ENCODE measurements at regions not wholly inside any gene's neighbourhood (a gene's known extent, or its start where the extent isn't known, plus 50 kb on each side); places are given as distances from the start of the nearest gene placed in this dataset.

GRCh38 chr4:132387060-132387459, 762.0 kb upstream of the PCDH10 start:
- Histone ChIP-seq H3K36me3 (ENCODE audit: control insufficient read depth in 4 of 4, insufficient read depth in 3 of 4, low read depth in 1 of 4, low read length in 3 of 4) (no peaks in the 10 kb centered on the region), H3K27me3 (ENCODE audit: control insufficient read depth in 4 of 4, insufficient read depth in 4 of 4, low read length in 3 of 4) (no peaks in the 10 kb centered on the region)

GRCh38 chr4:132395561-132395960, 753.5 kb upstream of the PCDH10 start:
- Histone ChIP-seq H3K27ac (ENCODE audit: low read depth in 1 of 2, low read length in 2 of 2) (no peak overlapping the region), H3K36me3 (ENCODE audit: control insufficient read depth in 4 of 4, insufficient read depth in 3 of 4, low read depth in 1 of 4, low read length in 3 of 4) (no peaks in the 10 kb centered on the region), H3K9ac (ENCODE audit: low read depth in 1 of 2, low read length in 2 of 2) (no peak overlapping the region), H3K4me3 (ENCODE audit: low read depth in 1 of 3, low read length in 3 of 3) (no peak overlapping the region), H3K4me1 (ENCODE audit: control insufficient read depth in 4 of 4, insufficient read depth in 4 of 4, low read length in 3 of 4) (no peaks in the 10 kb centered on the region), H3K9me3 (ENCODE audit: control insufficient read depth in 4 of 4, low read length in 3 of 4) (no peaks in the 10 kb centered on the region), H3K27me3 (ENCODE audit: control insufficient read depth in 4 of 4, insufficient read depth in 4 of 4, low read length in 3 of 4) (no peaks in the 10 kb centered on the region)
- WGBS, result 46% methylated on average over 1 of the region's 1 CpG
- DNase-seq (ENCODE audit: low spot score), result no peak
- TF ChIP-seq FOXA2 (IDR thresholded peaks at IDR 0.05) (no peak), ZBTB33 (IDR thresholded peaks at IDR 0.05) (no peak), MAX (IDR thresholded peaks at IDR 0.05) (no peak), NR2F2 (IDR thresholded peaks at IDR 0.05) (no peak), SP1 (IDR thresholded peaks at IDR 0.05) (no peak), CTCF (IDR thresholded peaks at IDR 0.05; ENCODE audit: low read depth, low read length, missing input control) (no peak), GABPA (IDR thresholded peaks at IDR 0.05 in 1 of 2, conservative IDR thresholded peaks at IDR 0.05 in 1 of 2) (no peak)

More at GRCh38 chr4:132387060-132387459, 762.0 kb upstream of the PCDH10 start:
- TF ChIP-seq MAX (IDR thresholded peaks at IDR 0.05) (no peak), NR2F2 (IDR thresholded peaks at IDR 0.05) (no peak)
- no peaks in the 10 kb centered on the region for H3K9me3 ChIP-seq (ENCODE audit: control insufficient read depth in 4 of 4, low read length in 3 of 4)
- H3K9ac ChIP-seq (ENCODE audit: low read depth in 1 of 2, low read length in 2 of 2), result no peak overlapping the region
- H3K27ac ChIP-seq (ENCODE audit: low read depth in 1 of 2, low read length in 2 of 2), result no peak overlapping the region
- H3K4me1 ChIP-seq (ENCODE audit: control insufficient read depth in 4 of 4, insufficient read depth in 4 of 4, low read length in 3 of 4), result peaks cover 0 to 2% (median 0%) of the 10 kb centered on the region in 4 donors
- no peak overlapping the region for H3K4me3 ChIP-seq (ENCODE audit: low read depth in 1 of 3, low read length in 3 of 3)
- WGBS, result 51% methylated on average over 1 of the region's 1 CpG
- no peak for DNase-seq (ENCODE audit: low spot score)

GRCh38 chr4:132396636-132397035, 752.5 kb upstream of the PCDH10 start:
- H3K4me1 ChIP-seq (ENCODE audit: control insufficient read depth in 4 of 4, insufficient read depth in 4 of 4, low read length in 3 of 4), result no peaks in the 10 kb centered on the region
- H3K36me3 ChIP-seq (ENCODE audit: control insufficient read depth in 4 of 4, insufficient read depth in 3 of 4, low read depth in 1 of 4, low read length in 3 of 4), result no peaks in the 10 kb centered on the region
- no peak overlapping the region for H3K9ac ChIP-seq (ENCODE audit: low read depth in 1 of 2, low read length in 2 of 2)
- H3K4me3 ChIP-seq (ENCODE audit: low read depth in 1 of 3, low read length in 3 of 3), result no peak overlapping the region
- 68% methylated on average over 1 of the region's 1 CpG for WGBS
- H3K9me3 ChIP-seq (ENCODE audit: control insufficient read depth in 4 of 4, low read length in 3 of 4), result no peaks in the 10 kb centered on the region
- H3K27ac ChIP-seq (ENCODE audit: low read depth in 1 of 2, low read length in 2 of 2), result no peak overlapping the region
- DNase-seq (ENCODE audit: low spot score), result no peak
- H3K27me3 ChIP-seq (ENCODE audit: control insufficient read depth in 4 of 4, insufficient read depth in 4 of 4, low read length in 3 of 4), result no peaks in the 10 kb centered on the region
- TF ChIP-seq NR2F2 (IDR thresholded peaks at IDR 0.05), result no peak
- no peak for TF ChIP-seq ATF3 (IDR thresholded peaks at IDR 0.05)
- TF ChIP-seq CTCF (IDR thresholded peaks at IDR 0.05; ENCODE audit: low read depth, low read length, missing input control), result no peak
- TF ChIP-seq FOXA1 (IDR thresholded peaks at IDR 0.05), result no peak
- no peak for TF ChIP-seq EGR1 (IDR thresholded peaks at IDR 0.05; ENCODE audit: low read depth in 2 of 2)
- TF ChIP-seq HNF4A (conservative IDR thresholded peaks at IDR 0.05), result no peak
- no peak for TF ChIP-seq REST (IDR thresholded peaks at IDR 0.05)
- no peak for TF ChIP-seq JUND (IDR thresholded peaks at IDR 0.05)
- no peak for TF ChIP-seq GABPA (IDR thresholded peaks at IDR 0.05 in 1 of 2, conservative IDR thresholded peaks at IDR 0.05 in 1 of 2)
- no peak for TF ChIP-seq YY1 (IDR thresholded peaks at IDR 0.05)
- no peak for TF ChIP-seq RXRA (IDR thresholded peaks at IDR 0.05)
- TF ChIP-seq FOXA2 (IDR thresholded peaks at IDR 0.05), result no peak
- TF ChIP-seq TAF1 (conservative IDR thresholded peaks at IDR 0.05), result no peak

All from liver (tissue), 8 donors.